HEK293T (cell line): ENCODE measurements at regions not wholly inside any gene's neighbourhood (a gene's known extent, or its start where the extent isn't known, plus 50 kb on each side); places are given as distances from the start of the nearest gene placed in this dataset.

Source experiments
- BHLHE40 ChIP-seq: fragments of 450-650 bp; IDR thresholded peaks from 2 replicates; pipeline ENCODE4 v1.6.1; 2016; ENCODE audit warnings: mild to moderate bottlenecking, moderate library complexity, borderline replicate concordance
- FOXA1 ChIP-seq: fragments of 450-650 bp; IDR thresholded peaks from 2 replicates; pipeline ENCODE4 v1.6.1; 2016; ENCODE audit warnings: mild to moderate bottlenecking
- PKNOX1 ChIP-seq: fragments of 450-650 bp; IDR thresholded peaks from 2 replicates; pipeline ENCODE4 v1.6.1; 2016

GRCh38 chr9:99305820-99306811 is 84.0 kb downstream of the SEC61B start:
- TF ChIP-seq PKNOX1 (no peak), BHLHE40 (no peak), FOXA1 (no peak)
